ENCODE measurements at regions not wholly inside any gene's neighbourhood (a gene's known extent, or its start where the extent isn't known, plus 50 kb on each side); places are given as distances from the start of the nearest gene placed in this dataset.
A peak's percentile ranks its signal among the peaks of the same experiment; 100 is the strongest.

DNA sequence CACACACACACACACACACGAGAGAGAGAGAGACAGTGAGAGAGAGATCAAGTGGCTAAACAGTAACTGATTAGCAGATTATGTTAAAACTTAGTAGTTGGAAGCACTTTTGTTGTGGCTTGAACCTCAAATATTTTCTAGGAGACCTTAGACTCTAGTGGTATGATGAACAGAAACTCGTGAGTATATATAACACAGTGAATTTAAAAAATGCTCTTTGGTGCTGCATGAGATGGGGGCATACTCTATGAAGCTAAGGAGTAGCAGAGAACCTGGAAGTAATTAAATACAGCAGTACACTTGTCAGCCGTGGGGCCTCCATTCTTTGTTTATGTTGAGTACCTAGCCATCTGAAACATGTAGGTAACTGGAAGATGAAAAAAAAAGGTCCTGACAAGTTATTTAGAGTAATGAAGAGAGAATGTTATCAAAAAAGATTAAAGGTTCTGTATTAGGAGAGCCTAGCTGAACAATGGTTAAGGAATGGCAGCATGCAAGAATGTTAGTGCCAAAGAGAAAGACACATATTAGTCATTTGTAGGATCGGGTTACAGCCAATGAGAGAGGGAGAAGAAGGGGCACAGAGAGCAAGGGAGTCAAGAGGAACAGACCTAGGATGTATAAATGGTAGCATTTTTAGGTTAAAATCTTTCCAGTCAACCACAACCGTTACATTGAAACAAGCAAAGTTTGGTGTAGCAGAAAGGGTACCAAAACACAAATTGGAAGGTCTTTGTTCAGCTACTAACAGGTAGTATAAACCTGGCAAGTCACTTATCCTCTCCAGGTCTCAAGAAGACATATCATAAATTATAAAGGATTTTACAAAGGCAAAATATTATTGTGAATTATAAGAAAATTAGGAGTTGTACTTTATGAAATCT lies 316.7 kb upstream of the DIPK2B start:
- CTCF ChIA-PET, result no interaction called here
- POLR2A ChIA-PET, result interaction anchor here (1.3 to 1.8 kb wide), 3 partner anchors 105 to 193 kb away, joined by 3 to 11 read pairs (median 5); no protein-coding TSS in a partner anchor
- TF ChIP-seq, protein P1, sequence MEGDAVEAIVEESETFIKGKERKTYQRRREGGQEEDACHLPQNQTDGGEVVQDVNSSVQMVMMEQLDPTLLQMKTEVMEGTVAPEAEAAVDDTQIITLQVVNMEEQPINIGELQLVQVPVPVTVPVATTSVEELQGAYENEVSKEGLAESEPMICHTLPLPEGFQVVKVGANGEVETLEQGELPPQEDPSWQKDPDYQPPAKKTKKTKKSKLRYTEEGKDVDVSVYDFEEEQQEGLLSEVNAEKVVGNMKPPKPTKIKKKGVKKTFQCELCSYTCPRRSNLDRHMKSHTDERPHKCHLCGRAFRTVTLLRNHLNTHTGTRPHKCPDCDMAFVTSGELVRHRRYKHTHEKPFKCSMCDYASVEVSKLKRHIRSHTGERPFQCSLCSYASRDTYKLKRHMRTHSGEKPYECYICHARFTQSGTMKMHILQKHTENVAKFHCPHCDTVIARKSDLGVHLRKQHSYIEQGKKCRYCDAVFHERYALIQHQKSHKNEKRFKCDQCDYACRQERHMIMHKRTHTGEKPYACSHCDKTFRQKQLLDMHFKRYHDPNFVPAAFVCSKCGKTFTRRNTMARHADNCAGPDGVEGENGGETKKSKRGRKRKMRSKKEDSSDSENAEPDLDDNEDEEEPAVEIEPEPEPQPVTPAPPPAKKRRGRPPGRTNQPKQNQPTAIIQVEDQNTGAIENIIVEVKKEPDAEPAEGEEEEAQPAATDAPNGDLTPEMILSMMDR (IDR thresholded peaks at IDR 0.05; ENCODE audit: low read depth, low read length), result no peak
- H3K27me3 ChIP-seq (ENCODE audit: control insufficient read depth, insufficient read depth, low read length), result no peaks in the 10 kb centered on the region
- DNase-seq (ENCODE audit: low read depth, low spot score), result peak; percentile 42
- H3K9me3 ChIP-seq (ENCODE audit: control insufficient read depth, insufficient read depth, low read length), result no peaks in the 10 kb centered on the region
- peak overlapping the region; percentile 55 for H3K27ac ChIP-seq (ENCODE audit: low read depth, low read length)
- H3K4me3 ChIP-seq (ENCODE audit: low read depth, low read length), result no peak overlapping the region

DNA sequence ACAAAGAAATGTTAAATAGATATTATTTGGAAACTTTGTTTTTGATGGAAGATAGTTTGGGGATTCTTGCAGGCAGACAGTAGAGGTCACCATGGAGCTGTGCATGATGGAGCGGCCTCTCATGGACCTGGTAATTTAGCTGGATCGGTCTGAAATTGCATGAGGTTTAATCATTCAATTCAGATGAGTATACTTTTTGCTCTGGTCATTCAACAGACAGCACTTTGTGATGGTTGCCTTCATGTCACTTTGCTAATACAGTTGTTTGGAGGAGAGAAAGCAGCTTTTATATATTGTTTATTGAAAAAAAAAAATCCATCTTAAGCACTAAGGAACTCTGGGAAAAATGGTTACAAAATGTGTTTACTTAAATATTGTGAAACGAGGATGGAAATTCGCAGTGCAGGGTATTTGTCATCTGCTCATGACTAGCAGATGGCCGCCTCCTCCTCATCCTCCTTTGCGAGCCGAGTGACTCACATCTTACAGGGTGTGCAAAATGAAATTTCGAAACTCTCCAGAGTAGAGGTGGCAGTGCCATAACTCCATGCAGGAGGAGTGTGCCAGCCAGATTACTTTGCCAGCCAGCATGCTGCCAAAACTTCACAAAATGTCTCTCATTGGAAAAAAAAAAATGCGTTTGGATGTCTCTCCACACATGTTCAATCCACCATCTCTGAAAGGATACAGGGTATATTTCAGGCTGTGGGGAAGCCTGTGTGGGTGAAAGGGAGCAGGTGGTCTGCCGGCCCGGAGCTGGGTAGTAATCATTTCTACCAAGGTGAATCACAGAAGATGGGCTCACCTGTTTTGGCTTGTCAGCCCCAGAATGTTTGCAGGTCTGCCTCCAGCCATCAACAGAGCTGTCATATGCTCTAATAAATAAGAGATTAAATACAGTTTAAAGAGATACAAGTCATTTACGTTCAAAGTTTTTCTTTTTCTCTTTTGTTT lies 314.9 kb upstream of the DIPK2B start:
- Histone ChIP-seq H3K9me3 (ENCODE audit: control insufficient read depth, insufficient read depth, low read length) (no peaks in the 10 kb centered on the region), H3K4me3 (ENCODE audit: low read depth, low read length) (no peak overlapping the region), H3K27me3 (ENCODE audit: control insufficient read depth, insufficient read depth, low read length) (no peaks in the 10 kb centered on the region), H3K27ac (ENCODE audit: low read depth, low read length) (peak overlapping the region; percentile 78)
- POLR2A ChIA-PET, result interaction anchor here (0.6 to 1.7 kb wide), 11 partner anchors 8 to 861 kb away, joined by 3 to 6 read pairs (median 3); no protein-coding TSS in a partner anchor
- TF ChIP-seq, protein P1 (IDR thresholded peaks at IDR 0.05; ENCODE audit: low read depth, low read length), result peak; percentile 68
- DNase-seq (ENCODE audit: low read depth, low spot score), result peak; percentile 80
- CTCF ChIA-PET, result interaction anchor here (0.5 to 2.2 kb wide), 13 partner anchors 12 to 893 kb away, joined by 3 to 9 read pairs (median 3); no protein-coding TSS in a partner anchor

GRCh38 chrX:45513042-45513441 lies 312.4 kb upstream of the DIPK2B start:
- no peaks in the 10 kb centered on the region for H3K27me3 ChIP-seq (ENCODE audit: control insufficient read depth, insufficient read depth, low read length)
- POLR2A ChIA-PET, result no interaction called here
- no peak overlapping the region for H3K27ac ChIP-seq (ENCODE audit: low read depth, low read length)
- no peak for DNase-seq (ENCODE audit: low read depth, low spot score)
- no peaks in the 10 kb centered on the region for H3K9me3 ChIP-seq (ENCODE audit: control insufficient read depth, insufficient read depth, low read length)
- CTCF ChIA-PET, result no interaction called here
- no peak overlapping the region for H3K4me3 ChIP-seq (ENCODE audit: low read depth, low read length)
- TF ChIP-seq, protein P1 (IDR thresholded peaks at IDR 0.05; ENCODE audit: low read depth, low read length), result no peak

- ChIA-PET POLR2A (interaction anchor here (0.6 to 1.0 kb wide), 2 partner anchors 30 to 300 kb away, joined by 3 read pairs; no protein-coding TSS in a partner anchor), CTCF (interaction anchor here (0.6 kb wide), 1 partner anchor 115 kb away, joined by 13 read pairs; no protein-coding TSS in a partner anchor)
- Histone ChIP-seq H3K27ac (ENCODE audit: low read depth, low read length) (no peak overlapping the region), H3K9me3 (ENCODE audit: control insufficient read depth, insufficient read depth, low read length) (peaks cover 10% of the 10 kb centered on the region; the same call in 1 of the 2 replicates), H3K27me3 (ENCODE audit: control insufficient read depth, insufficient read depth, low read length) (no peaks in the 10 kb centered on the region), H3K4me3 (ENCODE audit: low read depth, low read length) (no peak overlapping the region)
- TF ChIP-seq, protein P1 (IDR thresholded peaks at IDR 0.05; ENCODE audit: low read depth, low read length), result no peak
- no peak for DNase-seq (ENCODE audit: low read depth, low spot score)
Observed at GRCh38 chrX:45508454-45508853, 307.8 kb upstream of the DIPK2B start.

All from AG04450 (cell line).